Right lobe of liver (tissue), 6 donors: ENCODE measurements at regions not wholly inside any gene's neighbourhood (a gene's known extent, or its start where the extent isn't known, plus 50 kb on each side); places are given as distances from the start of the nearest gene placed in this dataset.

ENCODE experiments used
- ATAC-seq, 4 donors: fragments of 200-7000 bp; cut with Tn5 transposase; one replicate each; pipeline ENCODE4 v1.9.1; 2020; ENCODE audit warnings: mild to moderate bottlenecking in 4 of 4, moderate library complexity in 4 of 4
- DNase-seq, 3 donors: peaks; one replicate each; pipeline ENCODE4 v3.0.0-alpha.2; 2020
- H3K27ac ChIP-seq, 3 donors: fragments of 200-600 bp; one replicate each; pipeline ENCODE4 v1.8.0; 2022
- H3K27me3 ChIP-seq, 2 donors: fragments of 200-600 bp; one replicate each; pipeline ENCODE4 v1.8.0; 2022
- H3K36me3 ChIP-seq, 4 donors: fragments of 200-600 bp; sonication (generic) in 1 of 4; one replicate each; pipeline versions ENCODE4 v1.5.1 to v1.8.0; 2017 to 2022; ENCODE audit warnings: control low read depth in 1 of 4
- H3K4me1 ChIP-seq, 4 donors: fragments of 200-600 bp; sonication (generic) in 1 of 4; one replicate each; pipeline versions ENCODE4 v1.5.1 to v1.8.0; 2017 to 2022; ENCODE audit warnings: control low read depth in 1 of 4
- H3K4me3 ChIP-seq, 3 donors: fragments of 200-600 bp; one replicate each; pipeline ENCODE4 v1.8.0; 2022
- H3K9me3 ChIP-seq, 4 donors: fragments of 200-600 bp; sonication (generic) in 1 of 4; one replicate each; pipeline versions ENCODE4 v1.5.1 to v1.8.0; 2017 to 2022; ENCODE audit warnings: control low read depth in 1 of 4
- POLR2A ChIP-seq: fragments of 450-650 bp; IDR thresholded peaks from one replicate; pipeline ENCODE4 v1.6.1; 2017; ENCODE audit warnings: antibody characterized with exemption, mild to moderate bottlenecking
- WGBS: methylation state at CpG from one replicate; pipeline ENCODE4 v1.1.6; 2018; ENCODE audit warnings: low coverage, low lambda C conversion rate; ENCODE audit not compliant: insufficient coverage; ENCODE audit errors: missing lambda C conversion rate; 5-methylcytosine and 5-hydroxymethylcytosine counted together
- intact Hi-C, 2 donors: fragments of 100-400 bp; cut with DNase I; formaldehyde crosslinking; loops; one replicate each; pipeline versions ENCODE4 v1.11.2 to v1.14.1; 2022
- TF ChIP-seq, protein P1 (sequence below), 4 donors: fragments of 200-600 bp in 3 of 4; fragments of 450-650 bp in 1 of 4; IDR thresholded peaks; one replicate each; pipeline versions ENCODE4 v1.5.1 to v1.8.0; 2016 to 2022; ENCODE audit warnings: antibody characterized with exemption in 4 of 4, mild to moderate bottlenecking in 2 of 4
- donor health status: DM: no; HTN: yes; CAD: no.
- donor health status: DM: no; HTN: no; CAD: no.
- donor health status: DM: no; HTN: no; CAD: no.
- donor health status: DM: no; HTN: yes; CAD: no.
- donor health status: DM: no; HTN: yes; CAD: no.

DNA sequence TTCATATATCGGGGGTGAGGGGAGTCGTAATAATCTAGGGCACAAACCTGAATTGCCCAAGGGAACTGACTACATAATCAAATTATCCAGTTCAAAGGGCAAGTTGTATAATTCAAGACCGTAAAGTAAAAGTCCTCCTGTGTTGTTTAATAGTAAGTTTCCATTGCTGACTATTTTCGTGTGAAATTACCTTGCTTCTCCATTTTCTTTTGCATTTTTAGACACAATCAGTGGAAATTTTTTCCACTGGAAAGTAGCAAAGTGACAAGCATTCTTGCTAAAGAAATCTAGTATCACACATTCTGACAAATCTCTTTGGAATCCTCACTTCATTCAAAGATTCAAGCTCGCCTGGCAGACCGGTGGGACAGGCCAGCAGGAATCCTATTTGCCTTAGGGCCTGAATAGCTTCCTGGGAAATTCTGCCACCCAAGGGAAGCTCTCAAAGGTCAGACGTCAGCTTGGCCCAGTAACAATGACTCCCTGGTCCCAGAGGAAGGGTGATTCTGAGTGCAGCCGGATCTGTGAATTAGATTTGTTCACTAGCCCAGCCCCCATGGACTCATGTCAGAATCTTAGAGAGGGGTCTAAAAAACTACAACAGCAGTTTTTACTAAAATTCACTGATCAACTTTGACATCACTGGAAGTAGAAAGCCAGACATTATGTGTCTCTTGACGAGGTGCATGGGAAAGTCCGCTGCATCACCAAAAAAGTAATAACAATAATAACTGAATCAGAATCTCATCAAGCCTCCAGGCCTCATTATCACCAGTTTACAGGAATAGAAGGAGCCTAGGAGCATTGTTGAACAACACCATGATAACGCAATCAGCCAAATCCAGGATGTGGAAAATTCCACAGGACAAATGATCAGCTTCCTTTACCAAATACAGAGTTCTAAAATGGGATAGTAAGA, 161.0 kb downstream of the SKIDA1 start:
- TF ChIP-seq, protein P1, sequence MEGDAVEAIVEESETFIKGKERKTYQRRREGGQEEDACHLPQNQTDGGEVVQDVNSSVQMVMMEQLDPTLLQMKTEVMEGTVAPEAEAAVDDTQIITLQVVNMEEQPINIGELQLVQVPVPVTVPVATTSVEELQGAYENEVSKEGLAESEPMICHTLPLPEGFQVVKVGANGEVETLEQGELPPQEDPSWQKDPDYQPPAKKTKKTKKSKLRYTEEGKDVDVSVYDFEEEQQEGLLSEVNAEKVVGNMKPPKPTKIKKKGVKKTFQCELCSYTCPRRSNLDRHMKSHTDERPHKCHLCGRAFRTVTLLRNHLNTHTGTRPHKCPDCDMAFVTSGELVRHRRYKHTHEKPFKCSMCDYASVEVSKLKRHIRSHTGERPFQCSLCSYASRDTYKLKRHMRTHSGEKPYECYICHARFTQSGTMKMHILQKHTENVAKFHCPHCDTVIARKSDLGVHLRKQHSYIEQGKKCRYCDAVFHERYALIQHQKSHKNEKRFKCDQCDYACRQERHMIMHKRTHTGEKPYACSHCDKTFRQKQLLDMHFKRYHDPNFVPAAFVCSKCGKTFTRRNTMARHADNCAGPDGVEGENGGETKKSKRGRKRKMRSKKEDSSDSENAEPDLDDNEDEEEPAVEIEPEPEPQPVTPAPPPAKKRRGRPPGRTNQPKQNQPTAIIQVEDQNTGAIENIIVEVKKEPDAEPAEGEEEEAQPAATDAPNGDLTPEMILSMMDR (IDR thresholded peaks at IDR 0.05) = no peak
- TF ChIP-seq POLR2A = no peak
- Histone ChIP-seq H3K27me3 (no peaks in the 10 kb centered on the region), H3K4me3 (no peak overlapping the region), H3K4me1 (no peaks in the 10 kb centered on the region), H3K36me3 (no peaks in the 10 kb centered on the region), H3K9me3 (no peaks in the 10 kb centered on the region), H3K27ac (peak overlapping the region; percentile 22 to 58 (median 26))
- intact Hi-C loops = no loop called here
- peak in 1 of 3 donors; percentile 54 for DNase-seq
- 37% methylated on average over 11 of the region's 11 CpGs for WGBS
- peak; percentile 59 to 85 (median 76) for ATAC-seq

DNA sequence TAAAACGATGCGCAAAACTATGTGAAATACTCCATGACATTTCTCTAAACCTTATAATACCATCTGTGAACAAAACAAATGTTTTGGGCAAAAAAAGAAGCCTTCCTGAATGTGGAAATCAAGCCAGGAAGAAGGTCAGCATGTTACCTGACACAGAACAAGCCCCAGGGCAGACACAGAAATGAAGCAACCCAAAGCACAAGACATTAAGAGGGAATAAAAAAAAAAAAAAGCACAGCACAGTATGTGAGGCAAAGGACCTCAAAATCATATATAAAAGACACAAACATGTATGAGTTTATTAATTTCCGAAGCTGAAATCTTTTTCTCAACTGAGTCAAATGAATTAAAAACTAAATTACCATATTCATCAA, 161.8 kb downstream of the SKIDA1 start:
- ATAC-seq = no peak
- H3K4me1 ChIP-seq = no peaks in the 10 kb centered on the region
- intact Hi-C loops = no loop called here
- TF ChIP-seq POLR2A = no peak
- TF ChIP-seq, protein P1 (IDR thresholded peaks at IDR 0.05) = no peak
- H3K36me3 ChIP-seq = no peaks in the 10 kb centered on the region
- no peaks in the 10 kb centered on the region for H3K9me3 ChIP-seq
- peak overlapping the region in 2 of 3 donors; percentile 21 to 58 for H3K27ac ChIP-seq
- no peak for DNase-seq
- H3K27me3 ChIP-seq = no peaks in the 10 kb centered on the region
- no peak overlapping the region for H3K4me3 ChIP-seq
- 71% methylated on average over 3 of the region's 3 CpGs for WGBS

DNA sequence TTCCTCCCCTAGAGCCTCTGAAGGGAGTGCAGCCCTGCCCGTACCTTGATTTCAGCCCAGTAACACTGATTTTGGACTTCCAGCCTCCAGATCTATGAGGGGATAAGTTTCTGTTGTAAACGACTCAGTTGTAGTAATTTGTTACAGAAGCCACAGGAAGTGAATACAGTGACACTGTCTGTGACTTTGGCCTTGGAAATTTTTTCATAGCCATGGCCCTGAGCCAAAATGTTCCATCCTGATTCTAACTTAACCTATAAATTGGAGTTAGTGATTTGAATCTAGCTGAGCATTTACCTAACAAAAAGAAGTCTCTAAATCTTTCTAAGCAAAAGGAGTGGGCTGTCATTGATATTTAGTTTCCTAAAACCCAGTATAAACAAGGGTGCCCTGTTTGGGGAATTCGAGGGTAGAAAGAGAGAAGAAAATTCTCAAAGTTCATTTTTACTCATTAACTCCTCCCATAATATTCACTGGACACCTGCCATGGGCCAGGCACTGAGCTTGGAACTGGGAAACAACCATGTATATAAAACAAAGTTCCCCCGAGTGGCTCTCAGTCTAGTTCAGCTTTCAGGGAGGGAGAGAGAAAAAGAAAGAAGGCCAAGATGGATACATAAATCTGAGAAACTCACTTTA, 162.3 kb downstream of the SKIDA1 start:
- Histone ChIP-seq H3K4me1 (no peaks in the 10 kb centered on the region), H3K9me3 (no peaks in the 10 kb centered on the region), H3K27ac (peak overlapping the region in 2 of 3 donors; percentile 21 to 58), H3K4me3 (no peak overlapping the region), H3K36me3 (no peaks in the 10 kb centered on the region), H3K27me3 (no peaks in the 10 kb centered on the region)
- intact Hi-C loops = no loop called here
- DNase-seq (no peak), ATAC-seq (peak in 2 of 4 donors; percentile 32 to 46)
- TF ChIP-seq, protein P1 (IDR thresholded peaks at IDR 0.05) = no peak
- no peak for TF ChIP-seq POLR2A
- WGBS = 38% methylated on average over 3 of the region's 4 CpGs

DNA sequence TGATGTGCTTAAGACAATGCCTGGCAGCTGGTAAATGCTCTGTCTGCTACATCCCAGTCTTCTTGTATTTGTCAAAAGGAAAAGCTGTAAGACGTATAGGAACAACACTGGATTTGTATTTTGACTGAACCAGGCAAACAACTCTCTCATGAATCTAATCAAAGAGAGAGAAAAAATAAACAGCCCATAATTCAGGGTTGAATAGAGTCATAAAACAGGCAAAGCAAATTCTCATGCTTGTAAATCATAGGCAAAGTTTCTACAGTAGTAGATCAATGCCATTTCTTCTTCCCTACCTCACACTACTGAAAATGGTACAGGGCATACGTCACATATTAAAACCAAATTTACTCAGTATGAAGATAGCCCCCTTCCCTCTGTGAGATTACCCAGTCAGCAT, 166.3 kb downstream of the SKIDA1 start:
- no peak overlapping the region for H3K27ac ChIP-seq
- intact Hi-C loops = no loop called here
- DNase-seq (no peak), ATAC-seq (no peak)
- no peaks in the 10 kb centered on the region for H3K4me1 ChIP-seq
- H3K36me3 ChIP-seq = no peaks in the 10 kb centered on the region
- no peaks in the 10 kb centered on the region for H3K9me3 ChIP-seq
- no peaks in the 10 kb centered on the region for H3K27me3 ChIP-seq
- H3K4me3 ChIP-seq = no peak overlapping the region
- 72% methylated on average over 2 of the region's 2 CpGs for WGBS
- TF ChIP-seq, protein P1 (IDR thresholded peaks at IDR 0.05) = no peak
- no peak for TF ChIP-seq POLR2A
